Stromal cell of bone marrow (primary cell): ENCODE measurements at regions not wholly inside any gene's neighbourhood (a gene's known extent, or its start where the extent isn't known, plus 50 kb on each side); places are given as distances from the start of the nearest gene placed in this dataset.
A peak's percentile ranks its signal among the peaks of the same experiment; 100 is the strongest.

Experiments
- DNase-seq: peaks from one replicate; pipeline ENCODE4 v3.0.0-alpha.2; 2012; ENCODE audit warnings: low read depth

DNA sequence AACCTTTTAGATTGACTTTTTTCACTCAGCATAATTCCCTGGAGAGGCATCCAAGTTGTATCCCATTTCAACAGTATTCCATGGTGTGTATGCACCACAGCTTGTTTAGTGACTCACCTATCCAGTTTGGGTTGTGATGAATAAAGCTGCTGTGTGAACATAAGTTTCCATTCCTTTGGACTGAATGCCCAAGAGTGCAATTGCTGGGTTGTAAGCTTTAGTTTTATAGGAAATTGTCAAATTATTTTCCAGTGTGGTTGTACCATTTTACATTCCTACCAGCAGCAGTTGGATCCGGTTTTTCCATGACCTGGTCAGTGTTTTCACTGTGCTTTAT, 60.9 kb upstream of the TMED7 start:
- peak; percentile 91 for DNase-seq

- peak; percentile 51 for DNase-seq
Observed at GRCh38 chr5:115686051-115686737, 60.4 kb upstream of the TMED7 start.

GRCh38 chr5:115685490-115685889, 59.7 kb upstream of the TMED7 start:
- no peak for DNase-seq

- no peak for DNase-seq
Observed at GRCh38 chr5:115684513-115685037, 58.7 kb upstream of the TMED7 start.

DNA sequence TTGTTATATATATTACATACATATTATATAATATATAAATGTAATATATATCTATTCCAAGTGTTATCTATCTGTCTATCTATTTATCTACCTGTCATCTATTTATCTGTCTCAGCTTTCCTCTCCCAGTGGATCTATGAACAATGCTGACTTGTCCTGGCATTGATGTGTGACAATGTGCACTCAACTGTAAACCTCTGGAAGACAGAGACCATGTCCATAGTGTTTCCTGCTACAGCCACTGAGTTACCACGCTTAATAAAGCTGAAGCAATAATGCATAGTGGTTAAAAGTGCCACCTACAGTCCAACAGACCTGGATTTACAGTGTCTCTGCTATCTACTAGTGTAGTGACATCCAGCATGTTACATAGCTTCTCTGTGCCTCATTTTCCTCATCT, 57.2 kb upstream of the TMED7 start:
- DNase-seq: no peak
